ENCODE measurements at regions not wholly inside any gene's neighbourhood (a gene's known extent, or its start where the extent isn't known, plus 50 kb on each side); places are given as distances from the start of the nearest gene placed in this dataset.
"Not testable (repeated sequence)": the region's sequence is repeated elsewhere in the genome, so short reads cannot be mapped to it uniquely, and the experiment has no call there.

DNA sequence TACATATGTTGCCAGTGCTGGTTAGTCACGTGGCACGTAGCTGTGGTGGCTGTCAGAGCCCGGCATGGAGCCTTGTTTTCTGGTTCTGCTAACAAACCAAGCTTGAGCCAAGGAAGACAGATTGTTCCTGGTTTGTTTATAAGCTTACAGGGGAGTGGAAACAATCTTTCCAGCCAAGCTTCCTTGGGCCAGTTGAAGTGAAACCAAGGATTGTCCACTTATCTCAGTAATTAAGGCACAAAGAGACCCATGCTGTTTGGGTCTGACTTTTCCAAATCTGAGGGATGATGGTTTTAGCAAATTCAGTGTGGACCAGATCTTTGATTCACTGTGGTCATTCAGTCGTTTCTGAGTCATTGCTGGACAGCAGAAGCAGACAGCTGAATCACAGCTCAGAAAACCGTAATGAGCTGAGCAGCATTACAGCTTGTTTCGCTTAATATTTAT is 297.3 kb upstream of the COBL start:
- DNase-seq (ENCODE audit: low read depth): no peak

DNA sequence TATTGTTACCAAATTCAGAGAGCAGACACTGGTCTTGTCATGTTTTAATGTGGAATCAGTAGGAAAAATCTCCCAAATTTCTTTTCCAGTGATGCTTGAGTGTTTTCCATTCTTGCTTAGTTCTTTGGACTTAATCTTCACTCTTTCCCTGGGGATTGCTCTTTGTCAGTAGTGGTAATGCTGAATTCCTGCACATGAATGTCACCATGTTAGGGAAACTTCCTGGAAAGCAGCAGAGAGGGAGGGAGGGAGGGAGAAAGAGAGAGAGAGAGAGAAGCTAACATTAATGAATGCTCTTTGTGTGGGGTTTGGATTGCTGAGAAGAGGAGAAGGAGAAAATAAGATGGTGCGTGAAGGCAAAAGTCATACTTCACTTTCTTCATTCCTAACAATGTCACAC is 295.3 kb upstream of the COBL start:
- DNase-seq (ENCODE audit: low read depth): no peak

DNA sequence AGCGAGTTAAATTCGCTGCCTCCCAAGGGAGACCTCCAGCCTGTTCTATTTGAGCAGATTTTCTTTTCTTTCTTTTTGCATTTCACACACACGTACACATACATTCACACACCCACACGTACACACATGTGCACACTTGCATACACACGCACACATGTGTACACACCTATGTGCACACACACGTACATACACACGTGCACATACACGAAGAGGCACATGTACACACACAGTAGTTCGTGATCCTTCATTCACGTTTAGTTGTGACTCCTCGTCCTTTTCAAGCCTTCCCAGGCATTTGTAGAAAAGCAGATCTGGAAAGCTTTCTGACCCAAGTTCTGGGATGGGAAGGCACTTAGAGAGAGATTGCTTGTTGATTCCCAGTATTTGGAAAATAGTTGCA is 290.8 kb upstream of the COBL start:
- no peak for DNase-seq (ENCODE audit: low read depth)

DNA sequence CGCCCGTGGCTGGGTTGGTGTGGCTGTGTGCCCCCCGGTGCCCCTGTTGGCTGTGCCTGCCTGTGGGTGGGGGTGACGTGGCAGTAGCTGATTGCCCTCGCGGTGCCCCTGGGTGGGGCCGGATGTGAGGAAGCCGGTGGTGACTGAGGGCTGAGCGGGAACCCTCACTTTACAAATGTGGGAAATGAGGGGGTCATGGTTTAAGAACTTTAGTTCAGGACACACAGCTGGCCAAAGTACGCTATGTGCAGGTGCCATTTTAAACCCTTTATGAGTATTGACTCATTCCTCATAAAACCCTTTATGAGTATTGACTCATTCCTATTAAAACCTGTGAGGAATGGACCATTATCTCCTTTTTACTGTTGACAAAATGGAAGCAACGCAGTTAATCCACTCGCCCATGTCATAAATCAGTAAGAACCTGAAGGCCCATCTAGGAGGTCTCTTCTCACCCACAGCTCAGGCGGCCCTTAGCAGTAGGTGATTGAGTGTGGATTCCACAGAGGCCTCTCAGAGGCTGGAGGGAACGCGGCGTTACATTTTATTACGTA is 290.1 kb upstream of the COBL start:
- DNase-seq (ENCODE audit: low read depth): no peak

DNA sequence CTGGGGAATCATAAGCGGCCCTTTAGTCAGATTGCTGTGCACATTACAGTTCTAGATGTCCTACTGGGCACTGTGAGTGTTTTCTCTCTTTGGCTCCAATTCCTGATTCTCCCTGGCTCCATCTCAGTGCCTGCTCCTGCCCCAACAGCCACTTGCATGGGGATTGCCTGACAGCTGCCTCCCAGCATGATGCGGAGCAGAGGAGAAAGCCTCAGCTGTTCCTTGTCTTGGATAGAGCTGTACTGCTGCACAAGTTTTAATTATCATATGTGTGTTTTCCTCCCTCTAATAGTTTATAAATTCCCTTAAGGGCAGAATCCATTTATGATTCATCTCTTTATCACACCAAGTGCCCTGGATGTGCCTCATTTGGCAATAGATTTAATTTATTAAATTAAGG is 285.8 kb upstream of the COBL start:
- DNase-seq (ENCODE audit: low read depth): no peak

DNA sequence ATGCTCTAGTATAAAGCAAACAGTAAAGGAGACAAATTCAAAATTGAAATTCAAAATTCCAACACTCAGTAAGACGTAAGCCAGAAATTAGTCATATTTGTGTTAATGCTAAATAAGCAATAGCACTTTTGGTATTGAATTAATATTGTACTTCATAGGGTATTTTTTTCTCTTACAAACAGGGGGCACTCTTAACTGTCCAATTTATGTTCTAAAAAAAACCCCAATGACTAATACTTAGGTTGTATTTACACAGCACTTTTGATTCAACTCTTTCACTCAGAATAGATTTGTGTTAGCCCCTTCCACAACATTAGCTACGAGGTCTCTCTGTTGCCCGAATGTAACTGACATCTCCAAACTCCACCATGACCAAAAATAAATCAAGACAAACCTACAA is 284.9 kb upstream of the COBL start:
- DNase-seq (ENCODE audit: low read depth): no peak

DNA sequence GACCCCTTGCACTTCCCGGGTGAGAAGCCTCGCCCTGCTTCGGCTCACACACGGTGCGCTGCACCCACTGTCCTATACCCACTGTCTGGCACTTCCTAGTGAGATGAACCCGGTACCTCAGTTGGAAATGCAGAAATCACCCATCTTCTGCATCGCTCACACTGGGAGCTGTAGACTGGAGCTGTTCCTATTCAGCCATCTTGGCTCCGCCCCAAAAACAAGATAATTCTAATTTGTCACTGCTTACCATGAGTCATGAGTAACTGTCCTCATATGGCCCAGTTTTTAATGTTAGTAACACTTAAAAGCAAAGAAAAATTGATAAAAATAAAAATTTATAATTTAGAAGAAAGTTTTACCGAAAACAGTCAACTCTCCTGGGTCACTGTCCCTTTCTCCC is 283.3 kb upstream of the COBL start:
- DNase-seq (ENCODE audit: low read depth): not testable (repeated sequence)

DNA sequence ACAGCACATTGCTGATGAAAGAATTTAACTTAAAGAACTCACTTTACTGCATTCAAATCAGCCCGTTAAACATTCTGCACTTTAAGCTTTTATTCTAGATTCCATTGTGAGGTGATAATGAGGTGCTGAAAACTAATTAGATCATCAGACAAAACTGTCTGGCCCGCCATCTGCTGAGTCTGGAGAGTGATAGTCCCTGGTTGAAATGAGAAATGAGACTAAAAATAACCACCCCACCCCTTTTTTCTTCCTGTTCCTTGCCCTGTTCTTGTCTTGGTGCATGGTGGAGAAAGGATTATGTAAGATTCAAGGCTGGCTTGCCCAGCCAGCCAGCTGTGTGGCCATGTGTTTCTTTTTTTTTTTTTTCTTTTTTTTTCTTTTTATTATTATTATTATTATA is 277.0 kb upstream of the COBL start:
- DNase-seq (ENCODE audit: low read depth): no peak

DNA sequence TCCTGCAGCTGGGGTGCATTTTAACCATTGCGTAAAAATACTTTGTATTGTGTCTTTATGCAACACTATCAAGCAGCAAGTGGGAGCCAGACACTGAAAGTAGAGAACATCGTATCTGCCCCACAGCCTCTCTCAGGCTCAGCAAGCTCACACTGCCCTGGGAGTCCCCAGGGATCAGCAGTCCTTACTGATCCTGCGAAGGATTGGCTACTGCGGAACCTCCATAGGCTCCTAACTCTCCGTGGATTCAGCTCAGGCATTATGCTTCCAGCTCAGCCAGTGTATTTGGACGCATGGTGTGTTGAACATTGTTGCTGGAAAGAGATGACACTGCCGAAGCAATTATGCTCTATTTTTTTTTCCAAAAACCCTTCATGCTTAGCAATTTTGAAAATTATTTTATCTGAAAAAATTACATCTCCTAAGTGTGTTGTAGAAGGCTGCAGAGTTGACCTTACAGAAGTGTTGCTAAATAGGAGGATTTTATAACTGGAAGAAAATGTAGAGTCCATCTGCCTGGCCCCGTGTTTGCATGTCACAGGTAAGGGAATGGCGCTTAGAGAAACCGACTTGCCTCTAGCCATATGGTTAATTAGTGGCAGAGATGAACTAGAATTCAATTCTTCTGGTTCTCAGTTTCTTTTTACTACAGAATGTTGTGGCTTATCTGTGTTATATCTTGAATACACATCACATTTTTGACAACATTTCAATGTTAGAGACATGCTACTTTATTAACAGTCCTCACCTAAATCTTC is 276.4 kb upstream of the COBL start:
- DNase-seq (ENCODE audit: low read depth): no peak

DNA sequence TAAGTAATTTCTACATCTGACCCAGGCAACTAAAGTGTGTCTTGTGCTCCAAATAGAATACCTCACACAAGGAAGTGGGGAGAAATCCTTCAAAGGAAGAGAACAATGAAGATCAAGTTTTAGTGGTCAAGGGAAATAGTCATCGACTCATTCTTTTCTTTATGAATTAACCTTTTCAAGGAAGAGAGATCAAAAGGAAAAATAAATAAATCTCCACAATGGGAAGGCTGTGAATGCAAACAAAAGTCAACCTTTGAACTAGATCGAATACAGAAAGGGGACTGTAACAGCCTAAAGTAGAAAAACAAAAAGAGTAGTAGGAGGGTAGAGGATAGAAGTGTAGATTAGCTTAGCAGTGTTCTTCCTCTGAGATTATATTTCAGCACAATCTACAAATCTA is 274.6 kb upstream of the COBL start:
- no peak for DNase-seq (ENCODE audit: low read depth)

DNA sequence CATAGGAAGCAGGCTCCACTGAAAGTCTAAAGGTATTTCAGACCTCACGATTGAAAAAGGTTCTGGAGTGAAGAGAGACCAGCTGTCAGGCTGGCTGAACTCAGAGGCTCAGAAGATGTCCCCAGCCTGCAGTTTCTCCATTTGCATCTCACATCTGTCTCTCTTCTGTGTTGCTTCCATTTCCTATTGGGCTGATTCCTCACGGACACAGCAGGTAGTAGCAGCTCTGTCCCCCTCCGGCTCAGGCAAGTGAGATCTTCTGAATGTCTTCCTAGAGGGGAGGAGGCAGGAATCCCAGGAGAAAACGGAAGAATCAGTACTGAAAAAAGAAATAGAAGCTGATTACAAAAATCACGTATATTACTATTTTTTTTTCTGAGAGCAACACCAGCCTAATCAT is 274.1 kb upstream of the COBL start:
- no peak for DNase-seq (ENCODE audit: low read depth)

DNA sequence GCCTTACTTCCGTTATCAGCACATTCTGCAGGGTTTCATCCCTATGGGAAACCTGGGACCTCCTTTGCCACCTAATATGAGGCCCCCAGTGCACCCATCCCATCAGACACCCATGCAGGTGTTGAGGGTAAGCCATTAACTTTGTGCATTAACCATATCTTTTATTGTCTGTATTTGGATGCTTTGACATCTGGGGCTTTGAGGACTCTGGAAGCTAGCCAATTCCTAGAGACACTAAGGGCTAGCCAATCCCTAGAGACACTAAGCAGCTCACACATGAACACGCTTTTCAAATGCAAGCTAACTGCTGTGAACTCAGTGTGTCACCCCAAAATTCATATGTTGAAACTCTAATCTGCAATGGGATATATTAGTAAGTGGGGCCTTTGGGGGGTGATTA is 272.5 kb upstream of the COBL start:
- no peak for DNase-seq (ENCODE audit: low read depth)

DNA sequence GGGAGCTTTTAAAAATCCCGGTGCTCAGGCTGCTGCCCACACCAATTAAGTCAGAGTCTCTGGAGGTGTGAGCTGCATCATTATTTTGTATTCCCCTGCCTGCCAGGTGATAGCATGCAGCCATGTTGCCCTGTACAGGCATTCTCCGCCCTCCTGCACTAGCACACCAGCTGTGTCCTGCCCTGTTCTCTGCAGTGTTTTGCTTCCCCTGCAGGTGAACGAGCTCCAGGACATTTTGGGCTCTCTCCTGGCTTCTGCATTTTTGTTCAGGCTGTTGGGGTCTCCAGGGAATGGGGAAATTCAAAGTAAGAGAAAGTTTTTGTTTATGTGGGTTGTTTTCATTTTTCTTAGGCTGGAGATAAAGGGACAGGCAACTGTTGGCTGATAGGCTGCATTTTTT is 271.0 kb upstream of the COBL start:
- DNase-seq (ENCODE audit: low read depth): no peak

DNA sequence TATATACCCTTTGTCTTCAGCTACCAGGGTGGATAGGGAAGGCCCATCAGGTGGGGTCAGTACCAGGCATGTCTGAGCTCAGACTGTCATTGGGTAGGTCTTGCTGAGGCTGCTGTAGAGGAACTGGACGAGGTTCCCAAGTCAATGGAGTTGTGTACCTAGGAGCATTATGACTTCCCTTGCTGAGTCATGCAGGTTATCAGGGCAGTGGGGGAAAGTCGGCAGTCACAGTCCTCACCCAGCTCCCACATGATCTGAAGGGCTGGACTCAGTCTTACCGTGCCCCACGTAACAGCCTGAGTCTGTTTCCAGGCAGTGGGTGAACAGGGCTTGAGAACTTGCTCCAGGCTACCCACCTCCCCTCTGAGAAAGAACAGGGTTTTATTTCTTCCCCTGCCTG is 260.8 kb upstream of the COBL start:
- no peak for DNase-seq (ENCODE audit: low read depth)

DNA sequence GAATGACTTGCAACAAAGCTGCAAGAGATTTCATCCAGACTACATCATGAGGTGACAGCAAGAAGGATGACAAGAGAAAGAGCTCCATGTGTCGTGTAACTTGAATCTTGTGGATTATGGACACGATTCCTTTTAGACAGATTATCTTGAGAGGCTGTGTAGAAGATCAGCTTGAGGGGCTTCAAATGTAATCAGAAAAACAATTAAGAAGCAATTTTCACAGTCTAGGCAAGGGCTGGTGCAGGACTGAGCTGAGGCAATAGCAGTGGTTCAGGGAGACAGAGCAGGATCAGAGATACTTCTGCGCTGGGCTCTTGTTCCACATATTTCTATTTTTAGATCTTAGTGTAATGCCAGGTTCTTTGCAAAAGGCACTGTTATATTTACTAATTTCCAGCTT is 253.0 kb upstream of the COBL start:
- DNase-seq (ENCODE audit: low read depth): no peak

DNA sequence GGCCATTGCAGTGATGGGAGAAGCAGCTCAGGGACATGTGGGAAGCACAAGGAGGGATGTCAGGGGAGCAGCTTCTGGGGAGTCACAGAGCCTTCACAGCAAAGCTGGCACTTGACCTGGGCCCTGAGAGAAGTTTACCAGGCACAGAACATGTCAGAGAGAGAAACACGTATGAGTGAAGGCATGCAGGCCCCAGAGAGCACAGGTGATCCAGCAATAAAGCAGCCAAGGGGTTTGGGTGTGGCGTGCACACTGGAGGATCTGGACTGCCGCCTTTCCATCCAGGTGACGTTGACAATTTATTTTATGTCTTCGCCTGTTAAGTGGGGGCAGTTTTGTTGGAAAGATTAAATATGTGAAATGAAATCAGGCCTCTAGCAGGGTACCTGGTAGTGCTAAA is 252.6 kb upstream of the COBL start:
- DNase-seq (ENCODE audit: low read depth): no peak

DNA sequence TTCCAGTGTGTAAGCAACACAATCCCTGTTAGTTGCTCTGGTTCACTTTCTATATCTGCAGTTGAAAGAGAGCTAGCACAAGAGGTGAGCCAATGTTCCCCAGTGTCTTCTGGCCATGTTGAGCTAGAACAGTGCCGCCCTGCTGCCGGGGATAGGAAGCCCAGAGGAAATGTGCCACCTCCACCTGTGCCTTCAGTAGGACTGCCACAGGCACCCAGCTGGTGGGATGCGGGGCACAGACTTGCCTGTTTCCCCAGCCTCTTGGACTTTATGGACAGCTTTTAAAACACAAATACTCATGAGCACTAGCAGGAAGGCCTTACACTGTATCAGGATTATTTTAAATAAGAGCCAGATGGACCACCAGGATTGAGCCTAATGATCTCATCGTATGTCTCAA is 234.5 kb upstream of the COBL start:
- DNase-seq (ENCODE audit: low read depth): no peak

DNA sequence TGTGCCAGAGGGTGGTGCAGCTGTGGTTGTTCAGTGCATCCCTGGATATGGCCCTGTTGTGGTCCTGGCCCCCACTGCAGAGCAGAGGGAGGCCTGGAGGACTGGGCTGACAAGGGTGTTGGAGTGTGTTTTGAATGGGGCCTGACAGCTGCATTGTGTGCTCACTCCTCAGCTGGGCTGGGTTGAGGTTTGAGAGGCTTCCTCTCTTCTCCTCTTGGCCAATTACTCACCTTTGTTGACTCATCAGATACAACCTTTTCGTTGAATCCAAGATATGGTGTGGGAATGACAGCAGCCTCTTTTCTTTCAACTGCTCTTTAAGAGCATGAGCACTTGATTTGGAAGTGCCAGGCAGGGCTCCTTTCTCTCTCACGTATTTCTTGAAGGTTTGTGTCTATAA is 228.5 kb upstream of the COBL start:
- no peak for DNase-seq (ENCODE audit: low read depth)

DNA sequence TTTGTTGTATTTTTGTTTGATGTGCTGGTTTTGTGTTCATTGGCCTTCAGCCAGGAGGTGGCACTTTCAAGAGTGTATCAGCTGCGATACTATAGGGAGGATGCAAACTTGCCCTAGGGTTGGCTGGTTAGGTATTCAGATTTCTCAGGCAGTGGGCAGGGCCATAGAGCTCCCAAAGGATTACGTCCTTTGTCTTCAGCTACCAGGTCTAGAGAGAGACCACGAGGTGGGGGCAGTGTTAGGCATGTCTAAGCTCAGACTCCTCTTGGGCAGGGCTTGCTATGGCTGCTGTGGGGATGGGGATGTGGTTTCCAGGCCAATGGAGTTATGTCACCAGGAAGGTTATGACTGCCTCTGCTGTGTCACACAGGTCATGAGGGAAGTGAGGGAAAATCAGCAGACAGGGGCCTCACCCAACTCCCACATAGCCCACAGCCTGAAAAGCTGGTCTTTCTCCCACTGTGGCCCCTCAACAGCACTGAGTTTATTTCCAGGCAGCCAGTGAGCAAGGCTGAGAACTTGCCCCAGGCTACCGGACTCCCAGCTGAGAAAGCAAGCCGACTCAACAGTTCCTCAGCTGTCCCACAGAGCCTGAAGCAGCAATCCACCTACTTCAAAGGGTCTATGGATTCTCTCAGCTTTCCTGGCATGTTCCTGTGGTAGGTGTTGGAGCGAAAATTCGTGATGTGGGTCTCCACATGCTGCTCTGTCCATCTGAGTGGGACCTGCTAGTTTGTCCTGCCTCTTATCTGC is 227.4 kb upstream of the COBL start:
- no peak for DNase-seq (ENCODE audit: low read depth)

DNA sequence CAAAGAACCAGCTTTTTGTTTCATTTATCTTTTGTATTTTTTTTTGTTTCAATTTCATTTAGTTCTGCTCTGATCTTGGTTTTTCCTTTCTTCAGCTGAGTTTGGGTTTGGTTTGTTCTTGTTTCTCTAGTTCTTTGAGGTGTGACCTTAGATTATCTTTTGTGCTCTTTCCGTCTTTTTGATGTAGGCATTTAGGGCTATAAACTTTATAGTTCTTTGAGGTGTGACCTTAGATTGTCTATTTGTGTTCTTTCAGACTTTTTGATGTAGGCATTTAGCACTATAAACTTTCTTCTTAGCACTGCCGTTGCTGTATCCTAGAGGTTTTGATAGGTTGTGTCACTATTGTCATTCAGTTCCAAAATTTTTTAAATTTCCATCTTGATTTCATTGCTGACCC is 224.3 kb upstream of the COBL start:
- DNase-seq (ENCODE audit: low read depth): not testable (repeated sequence)

DNA sequence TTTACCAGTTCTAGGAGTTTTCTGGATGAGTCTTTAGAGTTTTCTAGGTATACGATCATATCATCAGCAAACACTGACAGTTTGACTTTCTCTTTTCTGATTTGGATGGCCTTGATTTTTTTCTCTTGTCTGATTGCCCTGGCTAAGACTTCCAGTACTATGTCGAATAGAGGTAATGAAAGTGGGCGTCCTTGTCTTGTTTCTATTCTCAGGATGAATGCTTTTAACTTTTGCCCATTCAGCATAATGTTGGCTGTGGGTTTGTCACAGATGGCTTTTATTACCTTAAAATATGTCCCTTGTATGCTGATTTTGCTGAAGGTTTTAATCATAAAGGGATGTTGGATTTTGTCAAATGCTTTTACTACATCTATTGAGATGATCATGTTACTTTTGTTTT is 223.2 kb upstream of the COBL start:
- no peak for DNase-seq (ENCODE audit: low read depth)

DNA sequence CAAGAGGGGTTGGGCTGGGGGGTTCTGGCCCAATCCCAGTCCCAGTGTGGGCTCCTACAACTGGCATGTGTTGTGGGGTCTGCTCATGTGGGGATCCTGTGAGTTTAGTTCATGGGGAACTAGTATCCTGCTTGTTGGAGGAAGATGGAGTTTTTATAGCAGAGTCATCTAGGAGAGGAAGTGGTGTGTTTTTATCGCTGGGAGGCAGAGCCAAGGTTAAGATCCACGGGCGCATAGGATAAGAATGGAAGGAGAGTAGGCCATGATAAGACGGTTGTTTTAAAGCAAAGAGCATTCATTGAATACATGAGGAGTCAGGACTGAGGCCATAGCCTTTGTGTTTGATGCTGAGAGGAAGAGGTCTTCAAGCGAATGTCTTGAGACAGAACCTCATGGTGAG is 211.6 kb upstream of the COBL start:
- no peak for DNase-seq (ENCODE audit: low read depth)

DNA sequence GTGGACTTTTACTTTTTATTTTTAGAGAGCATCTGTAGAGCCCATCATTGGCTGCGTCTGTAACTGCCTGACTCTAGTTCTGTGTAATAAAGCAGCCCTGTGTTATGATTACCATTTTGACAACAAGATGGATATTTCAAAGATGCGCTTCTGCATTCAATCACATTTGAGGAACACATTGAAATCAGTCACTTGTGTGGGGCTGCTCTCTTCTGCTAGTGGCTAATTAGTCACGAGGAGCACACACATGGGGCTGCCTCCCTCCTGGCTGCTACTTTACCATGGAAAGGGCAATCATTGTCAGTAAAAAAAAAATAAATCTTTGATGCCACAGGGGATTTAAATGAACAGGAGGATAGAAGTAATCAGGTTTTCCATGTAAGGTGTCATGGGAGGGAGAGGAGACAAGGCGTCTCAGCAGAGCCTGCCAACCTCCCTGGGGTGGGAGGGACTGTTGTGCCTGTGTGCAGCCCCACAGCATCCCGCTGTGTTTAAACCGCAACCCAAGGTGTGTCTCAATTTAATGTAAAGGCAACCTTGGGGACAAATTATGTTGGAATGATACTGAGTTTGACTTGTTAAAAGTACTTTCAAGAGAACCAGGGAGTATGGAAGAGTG is 205.2 kb upstream of the COBL start:
- DNase-seq (ENCODE audit: low read depth): no peak

All from HS-5 (cell line).